Activated CD8-positive, alpha-beta T cell treated with anti-CD3 and anti-CD28 coated beads, Interleukin-2, amount 10 ng/mL, durations not matched to agents 7 days and 5 days (primary cell): ENCODE measurements at regions not wholly inside any gene's neighbourhood (a gene's known extent, or its start where the extent isn't known, plus 50 kb on each side); places are given as distances from the start of the nearest gene placed in this dataset.
"Not testable (repeated sequence)": the region's sequence is repeated elsewhere in the genome, so short reads cannot be mapped to it uniquely, and the experiment has no call there.

Experiments
- ATAC-seq: fragments of 150-1000 bp; cut with Tn5 transposase; one replicate; pipeline ENCODE4 v1.10.0; 2021; ENCODE audit warnings: moderate library complexity
- CTCF ChIA-PET: fragments of 350-600 bp; sonication (Branson Sonifier 250); formaldehyde crosslinking; loops from one replicate; lab custom pipeline; 2021; ENCODE audit warnings: antibody characterized with exemption; lab: Charles Lee
- POLR2A ChIA-PET: fragments of 350-600 bp; sonication (Branson Sonifier 250); formaldehyde crosslinking; loops from one replicate; lab custom pipeline; 2021; ENCODE audit warnings: antibody characterized with exemption; lab: Charles Lee
- DNase-seq: peaks from one replicate; pipeline ENCODE4 v3.0.0-alpha.2; 2020
- H3K27ac Mint-ChIP-seq: one replicate; pipeline ENCODE4 v1.8.0; 2021; ENCODE audit warnings: mild to moderate bottlenecking, mixed read lengths
- H3K27me3 Mint-ChIP-seq: one replicate; pipeline ENCODE4 v1.8.0; 2021; ENCODE audit warnings: low read depth, mixed read lengths
- H3K36me3 Mint-ChIP-seq: one replicate; pipeline ENCODE4 v1.8.0; 2021; ENCODE audit warnings: low read depth, mixed read lengths
- H3K4me1 Mint-ChIP-seq: one replicate; pipeline ENCODE4 v1.8.0; 2021; ENCODE audit warnings: low read depth, mixed read lengths
- H3K4me3 Mint-ChIP-seq: one replicate; pipeline ENCODE4 v1.8.0; 2021; ENCODE audit warnings: mild to moderate bottlenecking, mixed read lengths
- H3K9me3 Mint-ChIP-seq: one replicate; pipeline ENCODE4 v1.8.0; 2022; ENCODE audit warnings: mixed read lengths; ENCODE audit not compliant: insufficient read depth

DNA sequence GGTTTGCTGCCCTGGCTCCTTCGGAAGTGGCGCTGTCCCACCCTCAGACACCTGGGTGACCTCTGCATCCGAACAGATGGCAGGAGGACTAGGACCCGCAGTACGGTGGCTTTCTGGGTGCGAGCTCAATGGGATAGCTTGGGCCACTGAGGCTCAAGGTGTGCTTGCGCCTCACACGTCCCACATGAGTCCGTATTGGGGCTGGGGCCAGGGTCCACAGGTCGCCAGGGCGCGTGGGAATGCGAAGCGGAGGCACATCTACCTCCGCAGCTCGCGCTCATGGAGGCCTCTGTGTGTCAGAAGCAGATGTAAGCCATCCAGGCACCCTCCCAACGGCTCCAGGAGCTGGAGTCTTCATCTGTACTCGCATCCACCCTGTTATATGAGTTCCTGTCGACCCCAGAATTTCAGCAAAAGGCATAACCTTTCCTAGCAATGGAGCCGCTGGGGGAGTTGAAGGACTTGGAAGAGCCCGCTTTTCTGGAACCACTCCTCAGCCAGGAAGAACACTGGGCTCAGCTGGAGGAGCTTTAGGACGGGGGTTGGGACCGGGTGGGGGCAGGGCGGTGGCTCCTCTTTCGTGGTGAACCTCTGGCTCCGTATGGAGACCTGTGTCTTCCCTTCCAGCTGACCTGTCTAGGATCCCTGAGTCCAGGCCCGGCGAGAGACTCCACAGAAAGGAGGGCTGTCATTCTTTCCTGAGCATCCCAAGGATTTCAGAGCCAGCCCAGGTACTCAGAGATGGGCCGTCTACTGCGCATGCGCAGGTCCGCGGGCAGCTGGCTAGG lies 1932.8 kb upstream of the DEFB115 start:
- DNase-seq, H3K4me3 Mint-ChIP-seq, H3K4me1 Mint-ChIP-seq, ATAC-seq, H3K27ac Mint-ChIP-seq, H3K36me3 Mint-ChIP-seq, POLR2A ChIA-PET, H3K27me3 Mint-ChIP-seq, CTCF ChIA-PET: not testable (repeated sequence)
- peaks cover 26% of the 10 kb centered on the region for H3K9me3 Mint-ChIP-seq

DNA sequence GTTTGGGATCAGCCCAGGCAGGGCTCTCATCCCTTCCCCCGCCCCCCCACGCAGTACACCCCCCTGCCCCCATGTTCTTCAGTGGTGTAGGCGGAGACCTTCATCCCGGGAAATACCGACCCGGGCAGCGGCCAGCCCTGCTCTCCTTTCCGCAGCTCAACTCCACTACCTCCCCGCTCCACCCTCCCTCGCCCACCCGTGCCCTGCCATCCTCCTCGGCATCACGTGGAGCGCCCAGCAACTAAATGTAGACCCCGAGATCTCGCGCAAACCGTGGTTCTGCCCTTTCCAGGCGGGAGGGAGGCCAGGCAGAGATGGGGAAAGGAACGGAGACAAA lies 1932.2 kb upstream of the DEFB115 start:
- POLR2A ChIA-PET = no interaction called here
- no peak overlapping the region for H3K4me3 Mint-ChIP-seq
- no peaks in the 10 kb centered on the region for H3K4me1 Mint-ChIP-seq
- CTCF ChIA-PET = no interaction called here
- DNase-seq (no peak), ATAC-seq (no peak)
- H3K27ac Mint-ChIP-seq = no peak overlapping the region
- peaks cover 31% of the 10 kb centered on the region for H3K9me3 Mint-ChIP-seq
- peaks cover 5% of the 10 kb centered on the region for H3K36me3 Mint-ChIP-seq
- no peaks in the 10 kb centered on the region for H3K27me3 Mint-ChIP-seq

DNA sequence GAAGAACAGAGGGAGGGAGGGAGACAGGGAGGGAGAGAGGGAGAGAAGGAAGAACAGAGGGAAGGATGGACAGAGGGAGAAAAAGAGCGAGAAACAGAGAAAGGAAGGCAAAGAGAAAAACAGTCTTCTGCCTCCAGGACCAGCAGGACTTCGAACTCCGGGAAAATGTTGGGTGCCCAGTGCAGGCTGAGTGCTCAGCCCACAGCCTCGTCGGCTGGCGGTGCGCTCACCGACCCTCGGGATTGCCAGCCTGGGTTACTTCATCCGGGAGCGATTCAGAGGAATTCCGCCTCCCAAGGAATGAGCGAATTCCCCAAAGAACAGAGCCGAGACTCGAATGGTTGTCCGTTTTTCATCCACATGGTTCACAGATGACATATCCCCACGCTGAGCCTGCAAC lies 1931.7 kb upstream of the DEFB115 start:
- POLR2A ChIA-PET, DNase-seq, H3K27me3 Mint-ChIP-seq, CTCF ChIA-PET, H3K36me3 Mint-ChIP-seq, H3K27ac Mint-ChIP-seq, H3K4me3 Mint-ChIP-seq, ATAC-seq, H3K4me1 Mint-ChIP-seq: not testable (repeated sequence)
- H3K9me3 Mint-ChIP-seq = peaks cover 37% of the 10 kb centered on the region

DNA sequence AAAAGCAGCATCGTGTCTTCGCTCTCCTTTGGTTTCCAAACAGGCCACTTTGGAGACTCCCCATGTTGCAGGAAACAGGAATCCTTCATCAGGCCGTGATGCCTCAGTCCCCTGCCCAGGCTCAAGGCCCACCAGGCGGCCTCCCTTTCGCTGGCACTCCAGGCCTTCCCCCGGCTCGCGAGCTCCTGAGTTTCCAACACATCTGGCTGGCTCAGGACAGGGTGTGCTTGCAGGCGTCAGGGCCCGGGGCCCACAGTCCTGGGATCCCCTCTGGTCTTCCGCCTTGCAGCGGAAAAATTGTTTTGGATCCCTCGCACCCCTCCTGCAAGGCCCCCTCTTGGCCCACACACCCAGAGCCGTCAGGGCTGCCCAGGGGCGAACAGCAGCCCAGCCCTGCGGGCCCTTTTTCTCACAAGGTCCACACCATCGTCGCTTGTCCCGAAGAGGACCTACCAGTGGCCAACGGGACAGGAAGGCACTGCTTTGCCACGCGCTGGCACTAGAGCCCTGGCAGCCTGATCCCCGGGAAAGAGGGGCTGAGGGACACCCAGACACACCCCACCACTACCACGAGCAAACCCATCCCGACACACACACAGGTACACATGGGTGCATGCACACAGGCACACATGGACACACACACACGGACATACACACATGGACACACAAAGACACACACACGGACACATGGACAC lies 1930.9 kb upstream of the DEFB115 start:
- no peak overlapping the region for H3K4me3 Mint-ChIP-seq
- H3K4me1 Mint-ChIP-seq = no peaks in the 10 kb centered on the region
- peaks cover 35% of the 10 kb centered on the region for H3K9me3 Mint-ChIP-seq
- ChIA-PET POLR2A (no interaction called here), CTCF (no interaction called here)
- DNase-seq (no peak), ATAC-seq (no peak)
- H3K27me3 Mint-ChIP-seq = no peaks in the 10 kb centered on the region
- peaks cover 3% of the 10 kb centered on the region for H3K36me3 Mint-ChIP-seq
- no peak overlapping the region for H3K27ac Mint-ChIP-seq

DNA sequence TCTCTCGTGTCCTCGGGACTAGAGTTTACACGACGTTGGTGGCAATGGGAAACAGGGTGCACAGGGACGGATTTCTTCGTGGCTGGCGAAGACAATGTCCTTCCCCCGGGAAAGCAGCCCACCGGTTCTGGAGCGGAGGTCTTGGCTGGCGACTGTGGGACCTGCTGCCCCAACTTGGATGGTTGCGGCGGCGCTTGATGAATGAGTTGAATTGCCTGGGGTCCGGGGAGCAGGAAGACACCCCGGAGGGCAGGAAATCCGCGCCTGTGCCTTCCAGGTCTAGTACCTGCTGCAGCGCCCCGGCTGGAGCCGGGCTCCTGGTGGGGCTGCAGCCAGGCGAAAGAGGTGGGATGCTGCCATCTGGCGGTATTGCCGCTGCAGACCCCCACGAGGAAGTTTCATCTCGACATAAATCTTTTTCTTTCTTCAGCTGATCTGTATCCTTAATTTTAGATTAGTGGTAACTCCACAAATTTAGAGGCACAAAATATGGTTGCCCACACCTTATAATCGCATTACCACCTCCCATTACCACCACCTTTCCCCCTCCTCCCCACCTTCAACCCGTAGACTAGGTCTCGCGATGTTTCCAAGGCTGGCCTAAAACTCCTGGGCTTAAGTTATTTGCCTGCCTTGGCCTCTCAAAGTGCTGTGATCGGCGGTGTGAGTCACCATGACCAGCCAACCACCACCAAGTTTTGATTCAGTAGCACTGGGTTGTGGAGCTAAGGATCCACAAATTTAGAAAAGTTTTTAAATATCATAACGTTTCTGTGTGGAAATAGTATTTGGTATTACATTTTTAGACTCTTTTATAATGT lies 1929.7 kb upstream of the DEFB115 start:
- H3K4me1 Mint-ChIP-seq, H3K4me3 Mint-ChIP-seq, H3K36me3 Mint-ChIP-seq, ATAC-seq, DNase-seq, CTCF ChIA-PET, H3K27ac Mint-ChIP-seq, H3K27me3 Mint-ChIP-seq, POLR2A ChIA-PET: not testable (repeated sequence)
- peaks cover 43% of the 10 kb centered on the region for H3K9me3 Mint-ChIP-seq

DNA sequence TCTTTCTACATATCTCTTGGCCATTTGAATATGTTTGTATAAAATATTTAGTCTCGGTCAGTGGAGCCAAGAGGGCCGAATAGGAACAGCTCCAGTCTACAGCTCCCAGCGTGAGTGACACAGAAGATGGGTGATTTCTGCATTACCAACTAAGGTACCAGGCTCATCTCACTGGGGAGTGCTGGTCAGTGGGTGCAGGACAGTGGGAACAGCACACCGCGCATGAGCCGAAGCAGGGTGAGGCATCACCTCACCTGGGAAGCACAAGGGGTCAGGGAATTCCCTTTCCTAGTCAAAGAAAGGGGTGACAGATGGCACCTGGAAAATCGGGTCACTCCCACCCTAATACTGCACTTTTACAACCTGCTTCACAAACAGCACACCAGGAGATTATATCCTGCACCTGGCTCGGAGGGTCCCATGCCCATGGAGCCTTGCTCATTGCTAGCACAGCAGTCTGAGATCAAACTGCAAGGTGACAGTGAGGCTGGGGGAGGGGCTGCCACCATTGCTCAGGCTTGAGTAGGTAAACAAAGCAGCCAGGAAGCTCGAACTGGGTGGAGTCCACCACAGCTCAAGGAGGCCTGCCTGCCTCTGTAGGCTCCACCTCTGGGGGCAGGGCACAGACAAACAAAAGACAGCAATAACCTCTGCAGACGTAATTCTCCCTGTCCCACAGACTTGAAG lies 1926.9 kb upstream of the DEFB115 start:
- H3K4me1 Mint-ChIP-seq, H3K27ac Mint-ChIP-seq, H3K27me3 Mint-ChIP-seq, H3K4me3 Mint-ChIP-seq, ATAC-seq, POLR2A ChIA-PET, H3K36me3 Mint-ChIP-seq, CTCF ChIA-PET, DNase-seq: not testable (repeated sequence)
- peaks cover 49% of the 10 kb centered on the region for H3K9me3 Mint-ChIP-seq

DNA sequence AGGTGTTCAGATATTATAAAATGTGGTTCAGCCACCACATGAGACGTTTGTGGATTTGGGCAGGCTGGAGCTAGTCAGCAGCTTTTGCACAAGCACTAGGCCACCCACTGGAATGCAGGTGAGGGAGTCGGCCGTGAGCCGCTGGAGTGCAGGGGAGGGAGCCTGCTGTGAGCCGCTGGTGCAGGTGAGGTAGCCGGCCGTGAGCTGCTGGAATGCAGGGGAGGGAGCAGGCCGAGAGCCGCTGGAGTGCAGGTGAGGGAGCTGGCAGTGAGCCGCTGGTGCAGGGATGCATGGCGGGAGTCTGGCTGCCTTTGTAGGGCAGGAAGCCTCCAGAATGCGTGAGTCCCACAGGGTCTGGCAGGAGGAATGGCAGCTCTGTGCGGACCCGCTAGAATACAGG lies 1907.6 kb upstream of the DEFB115 start:
- ATAC-seq = no peak
- CTCF ChIA-PET = no interaction called here
- H3K4me3 Mint-ChIP-seq = no peak overlapping the region
- no peaks in the 10 kb centered on the region for H3K4me1 Mint-ChIP-seq
- no peaks in the 10 kb centered on the region for H3K9me3 Mint-ChIP-seq
- no peak overlapping the region for H3K27ac Mint-ChIP-seq
- H3K36me3 Mint-ChIP-seq = no peaks in the 10 kb centered on the region
- H3K27me3 Mint-ChIP-seq = no peaks in the 10 kb centered on the region
- POLR2A ChIA-PET = no interaction called here
- DNase-seq = no peak

DNA sequence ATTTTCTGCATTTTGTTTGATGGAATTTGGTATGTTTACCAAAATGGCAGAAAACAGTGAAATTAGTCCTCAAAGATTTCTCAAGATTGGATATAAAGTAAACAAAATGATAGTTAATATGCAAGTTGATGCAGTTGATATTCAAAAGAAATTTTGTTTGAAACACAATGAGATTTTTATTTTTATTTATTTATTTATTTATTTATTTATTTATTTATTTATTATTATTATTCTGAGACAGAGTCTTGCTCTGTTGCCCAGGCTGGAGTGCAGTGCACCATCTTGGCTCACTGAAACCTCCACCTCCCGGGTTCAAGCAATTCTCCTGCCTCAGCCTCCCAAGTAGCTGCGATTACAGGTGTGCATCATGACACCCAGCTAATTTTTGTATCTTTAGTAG lies 1881.5 kb upstream of the DEFB115 start:
- H3K27ac Mint-ChIP-seq, CTCF ChIA-PET, H3K36me3 Mint-ChIP-seq, H3K4me1 Mint-ChIP-seq, ATAC-seq, H3K27me3 Mint-ChIP-seq, H3K4me3 Mint-ChIP-seq, POLR2A ChIA-PET, DNase-seq: not testable (repeated sequence)
- peaks cover 21% of the 10 kb centered on the region for H3K9me3 Mint-ChIP-seq

DNA sequence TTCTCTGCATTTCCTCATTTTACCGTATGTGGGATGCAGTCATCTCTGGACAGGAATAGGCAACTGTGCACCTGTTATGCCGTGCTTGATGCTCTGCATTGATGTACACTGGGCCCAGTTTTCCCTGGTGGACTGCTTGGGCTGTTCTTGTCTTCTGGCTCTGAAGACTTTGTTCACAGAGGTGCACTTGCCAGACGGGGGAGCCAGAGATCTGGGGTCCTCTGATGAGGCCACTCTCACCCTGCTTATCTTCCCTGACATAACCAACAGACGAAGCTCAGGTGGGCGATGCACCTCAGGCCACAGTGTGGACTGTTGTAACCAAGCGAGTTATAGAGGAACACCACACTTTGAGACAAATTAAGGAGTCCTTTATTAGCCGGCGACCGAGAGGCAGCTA lies 1864.6 kb upstream of the DEFB115 start:
- CTCF ChIA-PET, H3K36me3 Mint-ChIP-seq, H3K4me3 Mint-ChIP-seq, H3K27me3 Mint-ChIP-seq, ATAC-seq, DNase-seq, H3K4me1 Mint-ChIP-seq, H3K27ac Mint-ChIP-seq, H3K9me3 Mint-ChIP-seq, POLR2A ChIA-PET: not testable (repeated sequence)

DNA sequence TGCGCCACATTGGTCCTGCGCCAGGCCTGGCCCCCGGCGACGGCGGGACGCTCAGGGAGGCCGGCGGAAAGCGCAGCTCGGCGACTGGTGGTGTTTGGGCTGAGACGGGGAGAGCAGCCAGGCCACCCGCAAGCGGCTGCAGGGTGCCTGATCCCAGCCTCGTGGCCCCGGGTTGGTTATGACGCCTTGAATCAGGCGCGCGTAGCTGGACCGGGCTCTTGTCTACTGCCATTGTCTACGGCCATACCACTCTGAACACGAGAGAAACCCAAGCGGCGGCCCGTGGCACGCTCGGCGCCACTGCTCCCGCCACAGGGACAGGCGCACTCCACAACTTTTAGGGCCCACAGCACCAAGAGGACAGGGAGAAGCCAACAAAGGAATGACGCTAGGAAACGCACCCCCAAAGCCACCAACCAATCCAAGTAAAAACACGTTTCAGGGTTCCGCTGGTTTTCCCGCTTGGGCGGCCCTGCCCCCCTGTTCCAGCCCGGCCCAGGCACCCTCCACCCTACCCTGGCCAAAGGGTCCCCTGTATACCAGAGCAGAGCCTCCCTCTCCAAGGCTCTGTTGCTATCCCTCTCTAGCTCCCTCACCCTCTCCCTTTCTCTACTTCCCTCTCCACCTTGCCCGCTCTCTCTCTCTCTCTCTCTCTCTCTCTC lies 1849.3 kb upstream of the DEFB115 start:
- no peaks in the 10 kb centered on the region for H3K4me1 Mint-ChIP-seq

DNA sequence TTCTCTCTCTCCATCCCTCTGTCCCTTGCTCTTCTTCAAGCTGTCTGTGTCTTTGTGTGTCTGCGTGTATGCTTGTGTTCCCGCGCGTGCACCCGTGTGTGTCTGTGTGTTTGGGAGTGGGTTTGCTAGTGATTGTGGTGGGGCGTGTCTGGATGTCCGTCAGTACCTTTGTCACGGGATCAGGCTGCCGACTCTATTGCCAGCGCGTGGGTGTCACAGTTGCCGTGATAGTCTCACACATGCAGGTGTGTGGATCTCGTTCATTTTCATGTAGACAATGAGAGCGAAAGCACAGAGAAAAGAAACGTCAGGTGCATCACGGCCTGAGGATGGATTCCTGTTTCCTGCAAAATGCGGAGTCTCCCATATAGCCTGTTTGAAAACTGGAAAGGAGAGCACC lies 1848.8 kb upstream of the DEFB115 start:
- DNase-seq, H3K27me3 Mint-ChIP-seq, ATAC-seq, H3K4me1 Mint-ChIP-seq, CTCF ChIA-PET, H3K4me3 Mint-ChIP-seq, H3K27ac Mint-ChIP-seq, POLR2A ChIA-PET, H3K36me3 Mint-ChIP-seq: not testable (repeated sequence)
- H3K9me3 Mint-ChIP-seq = peaks cover 38% of the 10 kb centered on the region

More for the DNA sequence above, 1849.3 kb upstream of the DEFB115 start:
- ChIA-PET CTCF (no interaction called here), POLR2A (no interaction called here)
- H3K4me3 Mint-ChIP-seq = no peak overlapping the region
- no peak overlapping the region for H3K27ac Mint-ChIP-seq
- peaks cover 4% of the 10 kb centered on the region for H3K36me3 Mint-ChIP-seq
- H3K27me3 Mint-ChIP-seq = no peaks in the 10 kb centered on the region
- DNase-seq = no peak
- no peak for ATAC-seq
- H3K9me3 Mint-ChIP-seq = peaks cover 38% of the 10 kb centered on the region
